NT2/D1 (cell line): ENCODE measurements at regions not wholly inside any gene's neighbourhood (a gene's known extent, or its start where the extent isn't known, plus 50 kb on each side); places are given as distances from the start of the nearest gene placed in this dataset.

Source experiments
- DNase-seq: peaks from one replicate; pipeline ENCODE4 v3.0.0-alpha.2; 2011; ENCODE audit warnings: low read depth, low spot score
- H3K27me3 ChIP-seq: 2 replicates; pipeline ENCODE4 v1.6.0; 2011; ENCODE audit warnings: mild to moderate bottlenecking; ENCODE audit not compliant: insufficient read length, insufficient read depth
- H3K36me3 ChIP-seq: 2 replicates; pipeline ENCODE4 v1.6.1; 2011; ENCODE audit warnings: mild to moderate bottlenecking, low read length, mixed read lengths; ENCODE audit not compliant: insufficient read depth, insufficient read length
- H3K4me1 ChIP-seq: 2 replicates; pipeline ENCODE4 v1.5.1; 2011; ENCODE audit not compliant: insufficient read depth, insufficient read length
- H3K4me3 ChIP-seq: 2 replicates; pipeline ENCODE4 v1.5.1; 2011; ENCODE audit warnings: low read depth; ENCODE audit not compliant: insufficient read length
- H3K9ac ChIP-seq: 2 replicates; pipeline ENCODE4 v1.6.0; 2011; ENCODE audit warnings: low read depth; ENCODE audit not compliant: insufficient read length
- H3K9me3 ChIP-seq: 2 replicates; pipeline ENCODE4 v1.5.1; 2011; ENCODE audit warnings: mild to moderate bottlenecking, low read length; ENCODE audit not compliant: insufficient read depth
- SUZ12 ChIP-seq: IDR thresholded peaks from 2 replicates; pipeline ENCODE4 v1.6.1; 2011; ENCODE audit not compliant: insufficient read length, insufficient read depth; ENCODE audit errors: extremely low read depth
- YY1 ChIP-seq: IDR thresholded peaks from 2 replicates; pipeline ENCODE4 v1.6.1; 2011; ENCODE audit not compliant: insufficient read length, insufficient read depth
- ZNF274 ChIP-seq: IDR thresholded peaks from 2 replicates; pipeline ENCODE4 v1.6.1; 2011; ENCODE audit warnings: mild to moderate bottlenecking, low read depth, low read length

DNA sequence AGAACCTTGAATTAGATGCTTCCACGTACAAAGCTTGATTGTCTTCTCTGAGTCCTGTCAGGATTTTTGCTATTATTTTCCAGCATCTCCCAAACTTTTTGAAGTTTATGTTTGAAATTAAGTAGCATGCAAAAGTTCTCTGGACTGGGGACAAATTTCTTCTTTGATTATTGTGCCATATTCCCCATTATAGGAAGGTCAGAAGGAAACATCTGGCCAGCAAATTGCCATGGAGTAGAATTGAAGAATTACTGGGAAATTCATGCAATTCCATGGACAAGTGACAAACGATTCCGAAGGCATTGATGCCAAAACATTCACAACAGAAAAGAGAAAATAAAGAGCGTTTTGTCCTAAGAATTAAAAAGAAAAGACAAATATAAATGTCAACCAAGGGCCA is 737.2 kb downstream of the CDH11 start:
- Histone ChIP-seq H3K36me3 (no peaks in the 10 kb centered on the region), H3K9me3 (peaks cover 8% of the 10 kb centered on the region; the same call in 1 of the 2 replicates), H3K4me3 (no peak overlapping the region), H3K9ac (no peak overlapping the region), H3K27me3 (no peaks in the 10 kb centered on the region), H3K4me1 (no peaks in the 10 kb centered on the region)
- no peak for DNase-seq
- no peak for TF ChIP-seq YY1
- no peak for TF ChIP-seq SUZ12
- TF ChIP-seq ZNF274, result no peak

DNA sequence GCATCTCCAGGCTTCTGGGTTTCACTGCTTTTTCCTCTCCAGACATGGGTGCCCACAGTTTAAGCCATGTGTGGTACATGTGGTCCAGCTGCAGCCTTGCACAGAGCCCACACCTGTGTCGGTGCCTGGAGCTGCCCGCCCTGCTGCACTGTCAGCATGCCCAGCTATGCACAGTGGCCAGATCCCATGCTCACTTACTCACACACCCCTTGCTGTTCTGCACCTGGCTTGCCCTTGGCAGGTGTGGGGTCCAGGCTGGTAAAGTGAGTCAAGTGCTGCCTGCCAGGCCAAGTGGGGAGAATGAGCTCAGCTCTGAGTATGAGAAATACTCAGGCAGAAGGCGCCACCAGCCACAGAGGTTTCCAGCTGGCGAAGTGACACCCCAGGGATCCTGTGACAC is 739.9 kb downstream of the CDH11 start:
- H3K4me1 ChIP-seq, result no peaks in the 10 kb centered on the region
- H3K9ac ChIP-seq, result no peak overlapping the region
- DNase-seq, result no peak
- H3K27me3 ChIP-seq, result no peaks in the 10 kb centered on the region
- H3K9me3 ChIP-seq, result peaks cover 8% of the 10 kb centered on the region; the same call in 1 of the 2 replicates
- TF ChIP-seq YY1, result no peak
- no peak for TF ChIP-seq SUZ12
- no peak for TF ChIP-seq ZNF274
- H3K4me3 ChIP-seq, result no peak overlapping the region
- H3K36me3 ChIP-seq, result no peaks in the 10 kb centered on the region

DNA sequence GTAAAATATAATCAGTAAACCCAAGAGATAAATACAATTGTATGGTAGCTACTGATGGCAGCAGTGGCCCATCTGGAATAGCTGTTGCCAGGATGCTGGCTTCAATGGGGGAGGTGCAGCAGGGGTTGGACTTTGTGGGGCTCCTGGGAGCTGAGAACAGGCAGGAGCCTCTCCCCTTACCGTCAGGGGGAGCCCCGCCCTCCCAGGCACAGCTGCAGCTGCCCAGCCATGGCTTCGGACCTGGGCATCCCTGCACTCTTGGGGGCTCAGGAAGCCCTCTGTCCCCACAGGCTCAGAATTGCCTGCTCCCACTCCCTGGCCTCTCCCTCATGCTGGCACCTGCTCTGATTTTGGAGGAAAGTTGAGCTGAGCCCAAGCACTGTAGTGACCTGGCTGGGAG is 741.1 kb downstream of the CDH11 start:
- TF ChIP-seq ZNF274 (no peak), SUZ12 (no peak), YY1 (no peak)
- Histone ChIP-seq H3K4me3 (no peak overlapping the region), H3K9me3 (peaks cover 8% of the 10 kb centered on the region; the same call in 1 of the 2 replicates), H3K27me3 (no peaks in the 10 kb centered on the region), H3K4me1 (no peaks in the 10 kb centered on the region), H3K9ac (no peak overlapping the region), H3K36me3 (no peaks in the 10 kb centered on the region)
- no peak for DNase-seq

DNA sequence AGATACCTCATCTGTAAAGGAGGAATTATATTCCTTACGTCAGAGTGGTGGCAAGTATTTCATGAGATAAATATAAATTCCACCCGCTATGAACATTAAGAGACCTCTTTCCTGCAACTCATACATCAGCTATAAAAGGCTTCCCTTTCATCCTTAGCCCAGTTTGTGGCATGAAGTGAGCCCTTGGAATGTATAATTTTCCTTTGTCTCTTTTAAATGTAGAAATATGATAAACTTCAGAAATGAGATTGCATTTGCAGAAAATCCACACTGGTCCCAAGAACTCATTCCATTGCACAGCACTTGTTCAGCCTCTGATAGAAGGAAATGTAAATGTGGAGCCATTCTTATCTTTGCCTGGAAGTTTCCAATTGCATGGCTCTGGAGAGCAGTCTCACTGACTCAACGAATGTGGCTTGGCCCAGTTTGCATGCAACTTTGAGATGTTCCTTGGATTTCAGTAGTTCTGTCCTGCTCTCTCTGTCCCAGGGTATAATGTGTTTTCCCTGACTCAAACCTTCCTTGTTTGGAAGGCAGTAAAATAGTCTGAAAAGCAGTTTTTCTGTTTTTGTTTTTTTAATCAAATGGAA is 746.4 kb downstream of the CDH11 start:
- DNase-seq, result no peak
- H3K4me3 ChIP-seq, result no peak overlapping the region
- no peak overlapping the region for H3K9ac ChIP-seq
- no peak for TF ChIP-seq ZNF274
- no peak for TF ChIP-seq YY1
- no peak for TF ChIP-seq SUZ12
- H3K9me3 ChIP-seq, result no peaks in the 10 kb centered on the region
- no peaks in the 10 kb centered on the region for H3K4me1 ChIP-seq
- no peaks in the 10 kb centered on the region for H3K27me3 ChIP-seq
- H3K36me3 ChIP-seq, result no peaks in the 10 kb centered on the region

DNA sequence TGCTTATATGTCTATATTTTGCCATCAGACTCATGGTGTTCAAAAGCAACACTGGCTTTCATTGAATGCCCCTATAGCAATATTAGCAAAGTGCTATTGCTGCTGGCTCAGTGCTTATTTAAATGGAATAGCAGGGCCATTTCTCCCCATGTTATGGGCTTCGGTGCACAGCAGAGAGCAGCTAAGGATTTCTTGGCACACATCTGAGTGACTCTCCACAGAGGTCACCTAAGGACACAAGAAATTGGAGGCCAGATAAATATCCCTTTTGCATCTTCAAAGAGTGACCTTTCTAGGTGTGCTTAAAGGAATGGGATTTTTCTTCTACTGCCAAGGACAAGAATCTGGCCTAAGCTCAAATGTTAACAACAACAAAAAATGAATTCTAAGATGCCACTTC is 751.8 kb downstream of the CDH11 start:
- no peak for DNase-seq
- no peaks in the 10 kb centered on the region for H3K4me1 ChIP-seq
- H3K27me3 ChIP-seq, result no peaks in the 10 kb centered on the region
- H3K9ac ChIP-seq, result no peak overlapping the region
- H3K36me3 ChIP-seq, result no peaks in the 10 kb centered on the region
- no peak overlapping the region for H3K4me3 ChIP-seq
- no peaks in the 10 kb centered on the region for H3K9me3 ChIP-seq
- no peak for TF ChIP-seq ZNF274

DNA sequence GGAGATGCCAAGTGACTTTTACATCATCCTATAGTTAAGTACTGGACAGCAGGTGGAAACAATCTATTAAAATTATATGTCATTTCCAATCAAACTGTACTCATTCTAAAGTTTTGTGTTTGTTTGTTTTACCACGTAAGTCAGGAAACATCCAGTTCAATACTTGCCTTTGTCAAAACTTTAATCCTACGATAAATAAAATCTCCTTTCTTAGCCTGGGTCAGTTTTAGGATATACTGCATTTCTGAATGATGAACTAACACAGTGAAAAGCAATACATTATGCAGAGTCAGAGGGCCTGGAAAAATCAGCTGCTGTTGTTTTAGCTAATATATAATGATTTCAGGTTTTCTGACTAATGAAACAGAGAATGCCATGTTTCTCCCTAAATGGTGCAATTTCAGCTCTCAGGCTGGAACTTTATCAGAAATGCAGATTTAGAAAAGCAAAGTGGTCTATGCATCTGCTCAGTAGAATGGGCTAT is 756.4 kb downstream of the CDH11 start:
- no peak for DNase-seq
- Histone ChIP-seq H3K36me3 (no peaks in the 10 kb centered on the region), H3K4me1 (no peaks in the 10 kb centered on the region), H3K27me3 (no peaks in the 10 kb centered on the region), H3K9ac (no peak overlapping the region), H3K9me3 (no peaks in the 10 kb centered on the region), H3K4me3 (no peak overlapping the region)
- no peak for TF ChIP-seq ZNF274
- TF ChIP-seq YY1, result no peak
- no peak for TF ChIP-seq SUZ12

DNA sequence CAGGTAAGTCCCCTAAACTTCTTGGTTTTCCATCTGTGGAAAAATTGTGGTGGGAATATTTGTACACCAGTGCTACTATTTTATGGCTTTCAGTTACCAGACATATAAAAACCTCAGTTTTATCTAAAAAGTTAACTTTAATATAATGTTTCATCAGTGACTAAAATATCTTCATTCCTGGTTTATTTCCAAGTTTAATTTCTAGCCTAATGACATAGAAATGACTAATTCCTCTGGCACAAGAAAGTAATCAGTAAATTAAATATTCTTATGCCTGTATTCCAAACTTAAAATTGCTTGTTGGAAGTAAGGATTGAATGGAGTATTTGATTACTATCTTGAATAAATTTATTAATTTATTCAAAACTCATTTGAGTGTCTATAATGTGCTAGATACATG is 757.0 kb downstream of the CDH11 start:
- Histone ChIP-seq H3K9me3 (no peaks in the 10 kb centered on the region), H3K9ac (no peak overlapping the region), H3K4me3 (no peak overlapping the region), H3K27me3 (no peaks in the 10 kb centered on the region), H3K4me1 (no peaks in the 10 kb centered on the region), H3K36me3 (no peaks in the 10 kb centered on the region)
- DNase-seq, result no peak
- TF ChIP-seq SUZ12, result no peak
- no peak for TF ChIP-seq ZNF274
- no peak for TF ChIP-seq YY1
